HL-60 (cell line): ENCODE measurements at regions not wholly inside any gene's neighbourhood (a gene's known extent, or its start where the extent isn't known, plus 50 kb on each side); places are given as distances from the start of the nearest gene placed in this dataset.

Experiments
- DNase-seq, 2 experiments: peaks; one replicate each; pipeline ENCODE4 v3.0.0-alpha.2; 2010 to 2020; ENCODE audit warnings: low read depth in 1 of 2, low spot score in 1 of 2
- H3K27ac ChIP-seq: fragments of 250-450 bp; sonication (Bioruptor Pico); replicated peaks from 2 replicates; pipeline ENCODE4 v1.5.1; 2020; ENCODE audit warnings: mild to moderate bottlenecking, moderate library complexity
- H3K27me3 ChIP-seq: fragments of 250-450 bp; sonication (Bioruptor Pico); 2 replicates; pipeline ENCODE4 v1.5.1; 2021; ENCODE audit warnings: mild to moderate bottlenecking, moderate library complexity; ENCODE audit not compliant: insufficient read depth, poor library complexity, severe bottlenecking
- H3K4me3 ChIP-seq: replicated peaks from 2 replicates; pipeline ENCODE4 v1.5.1; 2011; ENCODE audit warnings: mild to moderate bottlenecking, control low read depth, low read length; ENCODE audit not compliant: insufficient read depth
- CTCF ChIP-seq: IDR thresholded peaks from one replicate; pipeline ENCODE4 v1.5.1; 2011; ENCODE audit warnings: low read length, control low read depth, inconsistent platforms; ENCODE audit not compliant: insufficient read depth
- GABPA ChIP-seq: IDR thresholded peaks from 2 replicates; pipeline ENCODE4 v1.6.1; 2012; ENCODE audit warnings: low read depth
- POLR2AphosphoS5 ChIP-seq: IDR thresholded peaks from 2 replicates; pipeline ENCODE4 v1.6.1; 2012; ENCODE audit warnings: low read depth
- SPI1 ChIP-seq: IDR thresholded peaks from 2 replicates; pipeline ENCODE4 v1.6.1; 2012; ENCODE audit warnings: low read depth, mild to moderate bottlenecking, borderline replicate concordance
- TF ChIP-seq, protein P1 (sequence below): IDR thresholded peaks from 2 replicates; pipeline ENCODE4 v1.6.1; 2012; ENCODE audit warnings: low read depth; ENCODE audit not compliant: insufficient replicate concordance

DNA sequence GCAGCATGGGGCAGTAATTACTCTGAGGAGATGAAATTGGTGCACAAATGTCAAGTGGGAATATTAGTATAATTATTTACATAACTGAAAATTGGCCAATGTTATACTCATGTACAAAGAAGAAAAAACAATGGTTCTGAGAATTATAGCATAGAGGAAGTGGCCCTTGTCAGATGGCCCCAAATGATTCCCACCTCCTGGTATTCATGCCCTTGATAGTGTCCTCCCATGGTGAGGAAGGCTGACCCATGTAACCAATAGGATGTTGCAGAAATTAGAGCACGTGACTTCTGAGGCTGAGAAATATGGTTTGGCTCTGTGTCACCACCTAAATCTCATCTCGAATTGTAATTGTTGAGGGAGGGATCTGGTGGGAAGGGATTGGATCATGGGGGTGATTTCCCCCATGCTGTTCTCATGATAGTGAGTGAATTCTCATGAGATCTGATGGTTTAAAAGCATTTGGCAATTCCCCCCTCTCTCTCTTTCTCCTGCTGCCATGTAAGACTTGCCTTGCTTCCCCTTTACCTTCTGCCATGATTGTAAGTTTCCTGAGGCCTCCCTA lies 368.5 kb downstream of the SHQ1 start:
- no peak for DNase-seq
- no peak overlapping the region for H3K4me3 ChIP-seq
- H3K27me3 ChIP-seq = no peaks in the 10 kb centered on the region
- H3K27ac ChIP-seq = no peak overlapping the region
- TF ChIP-seq POLR2AphosphoS5 = no peak

GRCh38 chr3:72476139-72476483 lies 372.1 kb downstream of the SHQ1 start:
- Histone ChIP-seq H3K4me3 (no peak overlapping the region), H3K27me3 (no peaks in the 10 kb centered on the region), H3K27ac (peak overlapping the region; percentile 80)
- no peak for DNase-seq
- TF ChIP-seq CTCF = no peak
- TF ChIP-seq SPI1 = no peak
- TF ChIP-seq POLR2AphosphoS5 = no peak
- no peak for TF ChIP-seq GABPA
- TF ChIP-seq, protein P1, sequence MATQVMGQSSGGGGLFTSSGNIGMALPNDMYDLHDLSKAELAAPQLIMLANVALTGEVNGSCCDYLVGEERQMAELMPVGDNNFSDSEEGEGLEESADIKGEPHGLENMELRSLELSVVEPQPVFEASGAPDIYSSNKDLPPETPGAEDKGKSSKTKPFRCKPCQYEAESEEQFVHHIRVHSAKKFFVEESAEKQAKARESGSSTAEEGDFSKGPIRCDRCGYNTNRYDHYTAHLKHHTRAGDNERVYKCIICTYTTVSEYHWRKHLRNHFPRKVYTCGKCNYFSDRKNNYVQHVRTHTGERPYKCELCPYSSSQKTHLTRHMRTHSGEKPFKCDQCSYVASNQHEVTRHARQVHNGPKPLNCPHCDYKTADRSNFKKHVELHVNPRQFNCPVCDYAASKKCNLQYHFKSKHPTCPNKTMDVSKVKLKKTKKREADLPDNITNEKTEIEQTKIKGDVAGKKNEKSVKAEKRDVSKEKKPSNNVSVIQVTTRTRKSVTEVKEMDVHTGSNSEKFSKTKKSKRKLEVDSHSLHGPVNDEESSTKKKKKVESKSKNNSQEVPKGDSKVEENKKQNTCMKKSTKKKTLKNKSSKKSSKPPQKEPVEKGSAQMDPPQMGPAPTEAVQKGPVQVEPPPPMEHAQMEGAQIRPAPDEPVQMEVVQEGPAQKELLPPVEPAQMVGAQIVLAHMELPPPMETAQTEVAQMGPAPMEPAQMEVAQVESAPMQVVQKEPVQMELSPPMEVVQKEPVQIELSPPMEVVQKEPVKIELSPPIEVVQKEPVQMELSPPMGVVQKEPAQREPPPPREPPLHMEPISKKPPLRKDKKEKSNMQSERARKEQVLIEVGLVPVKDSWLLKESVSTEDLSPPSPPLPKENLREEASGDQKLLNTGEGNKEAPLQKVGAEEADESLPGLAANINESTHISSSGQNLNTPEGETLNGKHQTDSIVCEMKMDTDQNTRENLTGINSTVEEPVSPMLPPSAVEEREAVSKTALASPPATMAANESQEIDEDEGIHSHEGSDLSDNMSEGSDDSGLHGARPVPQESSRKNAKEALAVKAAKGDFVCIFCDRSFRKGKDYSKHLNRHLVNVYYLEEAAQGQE = no peak

GRCh38 chr3:72475258-72476138 lies 372.7 kb downstream of the SHQ1 start:
- peak; percentile 38 to 48 for DNase-seq
- peak overlapping the region; percentile 80 for H3K27ac ChIP-seq
- TF ChIP-seq GABPA = no peak
- TF ChIP-seq, protein P1 = no peak
- TF ChIP-seq CTCF = no peak
- no peak for TF ChIP-seq SPI1
- no peak for TF ChIP-seq POLR2AphosphoS5
- no peak overlapping the region for H3K4me3 ChIP-seq
- H3K27me3 ChIP-seq = no peaks in the 10 kb centered on the region

DNA sequence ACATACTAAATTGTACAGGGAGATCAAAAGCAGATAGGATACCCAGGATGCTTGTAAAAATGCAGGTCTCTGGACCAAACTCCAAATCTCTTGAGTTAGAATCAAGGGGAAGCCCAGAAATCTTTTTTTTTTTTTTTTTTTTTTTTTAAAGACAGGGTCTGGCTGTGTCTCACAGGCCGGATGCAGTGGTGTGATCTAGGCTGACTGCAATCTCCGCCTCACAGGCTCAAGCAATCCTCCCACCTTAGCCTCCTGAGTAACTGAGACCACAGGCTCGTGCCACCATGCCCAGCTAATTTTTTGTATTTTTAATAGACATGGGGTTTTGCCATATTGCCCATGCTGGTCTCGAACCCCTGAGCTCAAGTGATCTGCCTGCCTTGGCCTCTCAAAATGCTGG lies 373.5 kb downstream of the SHQ1 start:
- peak in 1 of 2 experiments; percentile 66 for DNase-seq
- no peak overlapping the region for H3K4me3 ChIP-seq
- TF ChIP-seq POLR2AphosphoS5 = no peak
- no peak for TF ChIP-seq CTCF
- TF ChIP-seq, protein P1 = no peak
- no peak for TF ChIP-seq GABPA
- TF ChIP-seq SPI1 = no peak
- H3K27me3 ChIP-seq = no peaks in the 10 kb centered on the region
- H3K27ac ChIP-seq = peak overlapping the region; percentile 80
